Mesenchymal stem cell (in vitro differentiated cells and primary cell): ENCODE measurements at regions not wholly inside any gene's neighbourhood (a gene's known extent, or its start where the extent isn't known, plus 50 kb on each side); places are given as distances from the start of the nearest gene placed in this dataset.

Experiments
- DNase-seq: peaks from one replicate; pipeline ENCODE4 v3.0.0-alpha.2; 2013
- H2AFZ ChIP-seq: one replicate; pipeline ENCODE4 v1.6.1; 2013; ENCODE audit warnings: low read depth, mild to moderate bottlenecking, control low read depth, inconsistent platforms, low read length, moderate library complexity
- H2AK5ac ChIP-seq: 2 replicates; pipeline ENCODE4 v1.6.1; 2013; ENCODE audit warnings: low read length, moderate library complexity, mild to moderate bottlenecking, inconsistent platforms; ENCODE audit not compliant: severe bottlenecking
- H2BK120ac ChIP-seq: one replicate; pipeline ENCODE4 v1.6.1; 2013; ENCODE audit warnings: low read depth, mild to moderate bottlenecking, inconsistent platforms, low read length, moderate library complexity
- H2BK12ac ChIP-seq, 2 experiments: one replicate each; pipeline ENCODE4 v1.6.1; 2013; ENCODE audit warnings: inconsistent platforms in 2 of 2, low read length in 2 of 2, mild to moderate bottlenecking in 2 of 2, moderate library complexity in 2 of 2, control low read depth in 1 of 2
- H2BK15ac ChIP-seq: one replicate; pipeline ENCODE4 v1.6.1; 2013; ENCODE audit warnings: mild to moderate bottlenecking, low read depth, inconsistent platforms; ENCODE audit not compliant: poor library complexity, severe bottlenecking
- H2BK5ac ChIP-seq: 2 replicates; pipeline ENCODE4 v1.6.1; 2013; ENCODE audit warnings: low read depth, mild to moderate bottlenecking, low read length, control low read depth, inconsistent platforms; ENCODE audit not compliant: poor library complexity, severe bottlenecking
- H3K14ac ChIP-seq, 2 experiments: one replicate each; pipeline ENCODE4 v1.6.1; 2013; ENCODE audit warnings: inconsistent platforms in 2 of 2, low read length in 2 of 2, control low read depth in 1 of 2, mild to moderate bottlenecking in 1 of 2, moderate library complexity in 1 of 2
- H3K18ac ChIP-seq, 2 experiments: one replicate each; pipeline ENCODE4 v1.6.1; 2013; ENCODE audit warnings: inconsistent platforms in 2 of 2, low read length in 2 of 2, control low read depth in 1 of 2, low read depth in 1 of 2, mild to moderate bottlenecking in 1 of 2
- H3K23ac ChIP-seq, 2 experiments: one replicate each; pipeline ENCODE4 v1.6.1; 2013; ENCODE audit warnings: inconsistent platforms in 2 of 2, low read length in 2 of 2, mild to moderate bottlenecking in 2 of 2, moderate library complexity in 2 of 2, control low read depth in 1 of 2
- H3K27ac ChIP-seq: 2 replicates; pipeline ENCODE4 v1.5.1; 2013; ENCODE audit warnings: mild to moderate bottlenecking, moderate library complexity, low read length, control low read depth, inconsistent platforms; ENCODE audit not compliant: poor library complexity, severe bottlenecking
- H3K27me3 ChIP-seq, 2 experiments: 2 replicates each; pipeline versions ENCODE4 v1.6.1 to v1.7.0; 2013; ENCODE audit warnings: low read length in 2 of 2, mild to moderate bottlenecking in 2 of 2, moderate library complexity in 2 of 2, control low read depth in 1 of 2, inconsistent platforms in 1 of 2; ENCODE audit not compliant: control insufficient read depth in 1 of 2, insufficient read depth in 1 of 2
- H3K36me3 ChIP-seq, 2 experiments: 2 replicates each; pipeline versions ENCODE4 v1.6.1 to v1.7.0; 2013; ENCODE audit warnings: low read length in 2 of 2, control low read depth in 1 of 2, inconsistent platforms in 1 of 2, low read depth in 1 of 2, mild to moderate bottlenecking in 1 of 2; ENCODE audit not compliant: insufficient read depth in 2 of 2, control insufficient read depth in 1 of 2
- H3K4ac ChIP-seq, 2 experiments: one replicate each; pipeline ENCODE4 v1.6.1; 2013; ENCODE audit warnings: inconsistent platforms in 2 of 2, low read length in 2 of 2, mild to moderate bottlenecking in 2 of 2, moderate library complexity in 2 of 2, control low read depth in 1 of 2, low read depth in 1 of 2
- H3K4me1 ChIP-seq: 2 replicates; pipeline ENCODE4 v1.6.1; 2013; ENCODE audit warnings: low read depth, low read length, control low read depth; ENCODE audit not compliant: control insufficient read depth, insufficient read depth
- H3K4me2 ChIP-seq: 2 replicates; pipeline ENCODE4 v1.6.1; 2013; ENCODE audit warnings: low read length, mild to moderate bottlenecking, inconsistent platforms; ENCODE audit not compliant: poor library complexity, severe bottlenecking
- H3K4me3 ChIP-seq, 2 experiments: 2 replicates each; pipeline versions ENCODE4 v1.5.1 to v1.7.0; 2013; ENCODE audit warnings: low read length in 2 of 2, mild to moderate bottlenecking in 2 of 2, control low read depth in 1 of 2, low read depth in 1 of 2; ENCODE audit not compliant: insufficient read depth in 1 of 2
- H3K79me1 ChIP-seq: replicated peaks from 2 replicates; pipeline ENCODE4 v1.6.1; 2013; ENCODE audit warnings: mild to moderate bottlenecking, control low read depth, low read length, inconsistent platforms; ENCODE audit not compliant: poor library complexity, severe bottlenecking
- H3K9ac ChIP-seq: 2 replicates; pipeline ENCODE4 v1.7.0; 2013; ENCODE audit warnings: mild to moderate bottlenecking, low read length, moderate library complexity
- H3K9me3 ChIP-seq: 2 replicates; pipeline ENCODE4 v1.7.0; 2013; ENCODE audit warnings: mild to moderate bottlenecking, low read length; ENCODE audit not compliant: control insufficient read depth
- H4K8ac ChIP-seq: one replicate; pipeline ENCODE4 v1.6.1; 2013; ENCODE audit warnings: inconsistent platforms, mild to moderate bottlenecking, low read length, moderate library complexity
- H4K91ac ChIP-seq: one replicate; pipeline ENCODE4 v1.6.1; 2013; ENCODE audit warnings: mild to moderate bottlenecking, low read length, inconsistent platforms
- WGBS: methylation state at CpG from one replicate; pipeline ENCODE4 v1.1.7; 2013; ENCODE audit warnings: mixed read lengths; 5-methylcytosine and 5-hydroxymethylcytosine counted together

DNA sequence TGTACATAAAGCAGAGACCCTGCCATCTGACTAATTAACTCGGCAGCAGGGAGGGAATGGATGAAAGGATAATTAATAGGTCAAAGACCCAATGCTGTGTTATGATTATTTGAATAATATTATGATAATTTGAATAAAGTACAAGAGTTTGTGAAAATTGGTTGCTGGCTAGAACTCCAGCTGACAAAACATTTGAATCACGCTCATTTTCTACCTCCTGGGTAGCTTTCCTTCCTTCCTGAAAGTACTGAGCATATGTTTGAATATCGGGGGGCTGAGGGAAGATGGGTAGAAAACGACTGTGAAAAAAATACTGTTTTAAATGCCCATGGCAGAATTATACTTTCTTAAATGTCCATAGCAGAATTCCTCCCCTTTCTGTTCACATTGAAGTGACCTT lies 243.6 kb upstream of the RBMS1 start:
- H2BK5ac ChIP-seq = peak overlapping the region; percentile 84
- no peak overlapping the region for H2AK5ac ChIP-seq
- peak overlapping the region; percentile 44 for H3K4me2 ChIP-seq
- no peaks in the 10 kb centered on the region for H3K4me1 ChIP-seq
- H2BK15ac ChIP-seq = no peak overlapping the region
- H2BK12ac ChIP-seq = no peak overlapping the region
- no peak overlapping the region for H3K23ac ChIP-seq
- WGBS = 60% methylated on average over 2 of the region's 4 CpGs
- H2AFZ ChIP-seq = no peak overlapping the region
- no peaks in the 10 kb centered on the region for H3K9me3 ChIP-seq
- H3K4me3 ChIP-seq = no peak overlapping the region
- no peak overlapping the region for H3K18ac ChIP-seq
- no peaks in the 10 kb centered on the region for H3K79me1 ChIP-seq
- H3K27ac ChIP-seq = peak overlapping the region; percentile 87
- H3K4ac ChIP-seq = no peak overlapping the region
- no peak overlapping the region for H4K8ac ChIP-seq
- H3K27me3 ChIP-seq = no peaks in the 10 kb centered on the region
- no peak overlapping the region for H3K9ac ChIP-seq
- H2BK120ac ChIP-seq = no peak overlapping the region
- no peak overlapping the region for H3K14ac ChIP-seq
- no peak overlapping the region for H4K91ac ChIP-seq
- no peak for DNase-seq
- H3K36me3 ChIP-seq = no peaks in the 10 kb centered on the region

DNA sequence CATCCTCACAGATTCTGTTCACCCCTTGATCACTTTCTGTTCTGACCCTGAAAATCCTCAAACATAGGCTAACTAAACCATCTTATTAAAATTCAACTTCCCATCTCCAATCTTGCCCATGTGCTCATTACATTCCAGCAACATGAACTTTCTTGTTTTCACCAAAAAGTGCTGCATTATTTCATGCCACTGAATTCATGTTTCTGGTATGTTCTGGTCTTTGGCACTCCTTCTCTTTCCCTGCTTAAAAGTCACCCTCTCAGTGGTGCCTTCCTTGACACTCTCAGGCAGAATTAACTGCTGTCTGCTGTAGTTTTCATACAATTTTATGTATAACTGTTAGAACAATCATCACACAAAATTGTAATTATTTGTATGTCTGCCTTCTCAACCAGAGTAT lies 247.7 kb upstream of the RBMS1 start:
- Histone ChIP-seq H3K79me1 (no peaks in the 10 kb centered on the region), H3K27me3 (no peaks in the 10 kb centered on the region), H3K36me3 (no peaks in the 10 kb centered on the region), H3K18ac (no peak overlapping the region), H3K27ac (no peak overlapping the region), H3K14ac (no peak overlapping the region), H3K9me3 (no peaks in the 10 kb centered on the region), H2AFZ (no peak overlapping the region), H4K8ac (no peak overlapping the region), H3K4me1 (no peaks in the 10 kb centered on the region), H4K91ac (no peak overlapping the region), H2AK5ac (no peak overlapping the region), H3K23ac (no peak overlapping the region), H2BK5ac (no peak overlapping the region), H2BK120ac (no peak overlapping the region), H2BK12ac (no peak overlapping the region), H3K9ac (no peak overlapping the region), H3K4ac (no peak overlapping the region), H3K4me3 (no peak overlapping the region), H2BK15ac (no peak overlapping the region), H3K4me2 (no peak overlapping the region)
- DNase-seq = no peak

DNA sequence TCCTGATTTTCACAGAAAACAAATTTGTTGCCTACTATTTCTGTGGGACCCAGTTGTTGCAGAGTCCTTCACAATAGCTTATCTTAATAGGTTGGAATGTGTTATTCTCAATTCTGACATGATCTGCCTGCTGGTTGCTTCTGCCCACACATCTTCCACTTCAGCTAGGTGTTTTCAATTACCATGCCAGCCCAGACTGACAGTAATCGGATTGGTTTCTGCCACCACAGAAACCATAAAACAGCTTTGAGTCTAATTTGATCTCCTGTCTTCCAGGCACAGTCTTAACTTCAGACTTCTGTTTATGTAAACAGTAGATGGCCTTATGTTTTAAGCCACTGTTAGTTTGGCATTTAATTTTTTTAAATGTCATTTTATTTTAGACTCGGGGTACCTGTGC lies 248.2 kb upstream of the RBMS1 start:
- WGBS = 93% methylated on average over 2 of the region's 2 CpGs
- no peak overlapping the region for H2BK12ac ChIP-seq
- H3K23ac ChIP-seq = no peak overlapping the region
- H3K27me3 ChIP-seq = no peaks in the 10 kb centered on the region
- no peak overlapping the region for H4K8ac ChIP-seq
- H3K9ac ChIP-seq = no peak overlapping the region
- no peak overlapping the region for H4K91ac ChIP-seq
- no peak for DNase-seq
- H2BK15ac ChIP-seq = no peak overlapping the region
- no peaks in the 10 kb centered on the region for H3K9me3 ChIP-seq
- H3K4me3 ChIP-seq = no peak overlapping the region
- H3K27ac ChIP-seq = no peak overlapping the region
- H3K79me1 ChIP-seq = no peaks in the 10 kb centered on the region
- H2BK120ac ChIP-seq = no peak overlapping the region
- H3K36me3 ChIP-seq = no peaks in the 10 kb centered on the region
- no peak overlapping the region for H2AFZ ChIP-seq
- no peak overlapping the region for H3K18ac ChIP-seq
- no peak overlapping the region for H2BK5ac ChIP-seq
- no peak overlapping the region for H2AK5ac ChIP-seq
- H3K4me2 ChIP-seq = no peak overlapping the region
- no peak overlapping the region for H3K4ac ChIP-seq
- H3K4me1 ChIP-seq = peaks cover 1% of the 10 kb centered on the region
- no peak overlapping the region for H3K14ac ChIP-seq

GRCh38 chr2:160742667-160743066 lies 249.1 kb upstream of the RBMS1 start:
- peaks cover 4% of the 10 kb centered on the region for H3K4me1 ChIP-seq
- H3K18ac ChIP-seq = no peak overlapping the region
- no peak overlapping the region for H3K14ac ChIP-seq
- H2BK12ac ChIP-seq = peak overlapping the region in 1 of 2 experiments; percentile 71
- H2AFZ ChIP-seq = no peak overlapping the region
- WGBS = 95% methylated on average over 2 of the region's 2 CpGs
- H3K4me3 ChIP-seq = no peak overlapping the region
- H2BK15ac ChIP-seq = no peak overlapping the region
- H3K23ac ChIP-seq = no peak overlapping the region
- peak; percentile 48 for DNase-seq
- no peak overlapping the region for H4K8ac ChIP-seq
- no peak overlapping the region for H3K9ac ChIP-seq
- no peak overlapping the region for H3K27ac ChIP-seq
- no peak overlapping the region for H3K4me2 ChIP-seq
- no peaks in the 10 kb centered on the region for H3K79me1 ChIP-seq
- H4K91ac ChIP-seq = no peak overlapping the region
- H2BK120ac ChIP-seq = no peak overlapping the region
- no peaks in the 10 kb centered on the region for H3K36me3 ChIP-seq
- no peaks in the 10 kb centered on the region for H3K9me3 ChIP-seq
- no peak overlapping the region for H2AK5ac ChIP-seq
- H2BK5ac ChIP-seq = no peak overlapping the region
- H3K27me3 ChIP-seq = no peaks in the 10 kb centered on the region
- no peak overlapping the region for H3K4ac ChIP-seq
